ENCODE measurements at regions not wholly inside any gene's neighbourhood (a gene's known extent, or its start where the extent isn't known, plus 50 kb on each side); places are given as distances from the start of the nearest gene placed in this dataset.
"Not testable (repeated sequence)": the region's sequence is repeated elsewhere in the genome, so short reads cannot be mapped to it uniquely, and the experiment has no call there.

DNA sequence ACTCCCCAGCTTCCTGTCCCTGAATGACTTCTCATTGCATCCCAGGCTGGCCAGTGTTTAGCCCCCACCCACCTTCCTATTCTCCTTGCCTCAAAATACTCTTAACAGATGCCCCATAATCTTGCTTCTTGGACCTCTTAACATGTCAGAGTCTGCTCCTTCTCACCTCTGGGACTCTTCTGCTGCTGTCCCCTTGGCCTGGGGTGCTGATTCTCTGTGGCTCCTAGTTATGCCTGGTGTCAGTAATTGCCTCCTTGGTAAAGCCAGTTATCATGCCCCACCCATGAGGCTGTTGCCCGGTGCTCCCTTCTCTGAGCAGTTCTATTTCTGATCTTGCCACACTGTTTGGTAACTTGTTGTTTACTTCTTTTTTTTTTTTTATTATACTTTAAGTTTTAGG is 256.8 kb downstream of the STIM2 start:
- TF ChIP-seq, protein P1, sequence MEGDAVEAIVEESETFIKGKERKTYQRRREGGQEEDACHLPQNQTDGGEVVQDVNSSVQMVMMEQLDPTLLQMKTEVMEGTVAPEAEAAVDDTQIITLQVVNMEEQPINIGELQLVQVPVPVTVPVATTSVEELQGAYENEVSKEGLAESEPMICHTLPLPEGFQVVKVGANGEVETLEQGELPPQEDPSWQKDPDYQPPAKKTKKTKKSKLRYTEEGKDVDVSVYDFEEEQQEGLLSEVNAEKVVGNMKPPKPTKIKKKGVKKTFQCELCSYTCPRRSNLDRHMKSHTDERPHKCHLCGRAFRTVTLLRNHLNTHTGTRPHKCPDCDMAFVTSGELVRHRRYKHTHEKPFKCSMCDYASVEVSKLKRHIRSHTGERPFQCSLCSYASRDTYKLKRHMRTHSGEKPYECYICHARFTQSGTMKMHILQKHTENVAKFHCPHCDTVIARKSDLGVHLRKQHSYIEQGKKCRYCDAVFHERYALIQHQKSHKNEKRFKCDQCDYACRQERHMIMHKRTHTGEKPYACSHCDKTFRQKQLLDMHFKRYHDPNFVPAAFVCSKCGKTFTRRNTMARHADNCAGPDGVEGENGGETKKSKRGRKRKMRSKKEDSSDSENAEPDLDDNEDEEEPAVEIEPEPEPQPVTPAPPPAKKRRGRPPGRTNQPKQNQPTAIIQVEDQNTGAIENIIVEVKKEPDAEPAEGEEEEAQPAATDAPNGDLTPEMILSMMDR (IDR thresholded peaks at IDR 0.05; ENCODE audit: partially characterized antibody, unreplicated experiment), result no peak
- no peak for DNase-seq
- Mint-ChIP-seq H3K27me3 (ENCODE audit: unreplicated experiment) (no peaks in the 10 kb centered on the region), H3K36me3 (ENCODE audit: unreplicated experiment) (peaks cover 4% of the 10 kb centered on the region), H3K4me1 (ENCODE audit: low read depth, unreplicated experiment) (no peaks in the 10 kb centered on the region), H3K9me3 (ENCODE audit: unreplicated experiment) (no peaks in the 10 kb centered on the region), H3K27ac (ENCODE audit: unreplicated experiment) (no peak overlapping the region), H3K4me3 (ENCODE audit: unreplicated experiment) (no peak overlapping the region)

DNA sequence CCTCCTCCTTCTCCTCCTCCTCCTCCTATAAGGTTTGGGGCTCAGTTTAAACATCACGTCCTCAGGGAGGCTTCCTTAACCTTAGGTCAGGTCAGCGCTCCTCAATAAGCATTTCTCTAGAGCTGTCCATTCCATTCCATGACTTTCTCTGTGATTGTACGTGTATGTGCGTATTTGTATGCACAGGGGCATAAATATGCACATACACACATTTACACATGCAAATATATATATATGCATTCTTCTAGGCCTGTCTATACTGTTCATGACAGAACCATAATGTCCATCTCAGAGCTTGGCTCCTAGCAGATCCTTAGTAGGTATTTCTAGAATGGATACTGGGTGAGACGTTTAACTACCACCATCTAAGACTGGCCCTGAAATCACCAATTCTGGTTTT is 258.6 kb downstream of the STIM2 start:
- DNase-seq, result no peak
- TF ChIP-seq, protein P1 (IDR thresholded peaks at IDR 0.05; ENCODE audit: partially characterized antibody, unreplicated experiment), result no peak
- Mint-ChIP-seq H3K4me3 (ENCODE audit: unreplicated experiment) (no peak overlapping the region), H3K9me3 (ENCODE audit: unreplicated experiment) (no peaks in the 10 kb centered on the region), H3K4me1 (ENCODE audit: low read depth, unreplicated experiment) (peaks cover 4% of the 10 kb centered on the region), H3K27me3 (ENCODE audit: unreplicated experiment) (no peaks in the 10 kb centered on the region), H3K36me3 (ENCODE audit: unreplicated experiment) (peaks cover 4% of the 10 kb centered on the region), H3K27ac (ENCODE audit: unreplicated experiment) (no peak overlapping the region)

DNA sequence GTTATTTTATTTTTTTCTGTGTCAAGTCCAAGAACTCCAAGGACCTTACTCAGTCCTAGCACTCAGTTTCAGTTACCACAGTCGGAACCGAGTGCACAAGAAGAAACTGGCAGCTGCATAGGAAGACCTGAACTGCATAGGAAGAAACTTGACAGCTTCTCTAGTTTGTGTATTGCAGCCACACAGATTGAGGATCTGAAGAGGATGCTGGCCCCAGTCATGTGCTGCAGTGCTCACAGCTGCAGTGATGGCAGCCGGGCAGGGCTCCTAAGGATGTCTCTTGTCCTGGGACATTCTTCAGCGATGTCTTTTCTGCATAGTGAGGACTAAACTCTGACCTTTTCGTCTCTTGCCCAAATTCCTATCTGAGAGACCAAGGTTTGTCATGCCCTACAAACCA is 261.2 kb downstream of the STIM2 start:
- DNase-seq, result no peak
- Mint-ChIP-seq H3K27me3 (ENCODE audit: unreplicated experiment) (no peaks in the 10 kb centered on the region), H3K4me1 (ENCODE audit: low read depth, unreplicated experiment) (peaks cover 4% of the 10 kb centered on the region), H3K4me3 (ENCODE audit: unreplicated experiment) (no peak overlapping the region), H3K9me3 (ENCODE audit: unreplicated experiment) (peaks cover 3% of the 10 kb centered on the region), H3K27ac (ENCODE audit: unreplicated experiment) (no peak overlapping the region), H3K36me3 (ENCODE audit: unreplicated experiment) (peaks cover 4% of the 10 kb centered on the region)
- TF ChIP-seq, protein P1 (IDR thresholded peaks at IDR 0.05; ENCODE audit: partially characterized antibody, unreplicated experiment), result no peak

DNA sequence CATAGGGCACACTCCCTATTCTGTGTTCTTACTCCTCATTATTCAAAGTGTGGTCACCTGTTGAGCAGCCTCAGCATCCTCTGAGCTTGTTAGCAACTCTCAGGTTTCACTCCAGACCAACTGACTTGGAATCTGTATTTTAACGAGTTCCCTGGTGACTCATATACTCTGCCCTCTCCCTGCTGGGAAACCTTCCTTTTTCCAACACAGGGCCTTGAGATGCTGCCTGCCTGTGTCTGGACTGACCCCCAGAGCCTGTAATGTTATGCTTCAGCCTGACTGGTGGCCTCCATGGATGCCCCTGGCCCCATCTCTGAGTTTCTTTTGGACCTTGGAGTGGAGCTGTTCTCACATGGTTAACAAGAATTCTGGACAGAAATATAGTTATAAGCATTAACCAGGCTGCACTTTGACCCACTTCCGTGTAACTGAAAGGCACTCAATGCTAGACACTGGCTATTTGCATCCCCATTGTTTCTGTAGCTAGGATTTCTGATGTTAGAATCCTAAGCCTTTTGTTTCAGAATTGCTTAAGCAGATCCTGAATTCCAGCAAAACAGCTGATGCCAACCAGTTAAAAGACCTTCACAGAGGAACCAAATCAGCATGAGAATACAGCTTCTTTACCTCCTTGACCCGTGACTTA is 262.6 kb downstream of the STIM2 start:
- no peak overlapping the region for H3K4me3 Mint-ChIP-seq (ENCODE audit: unreplicated experiment)
- H3K27me3 Mint-ChIP-seq (ENCODE audit: unreplicated experiment), result no peaks in the 10 kb centered on the region
- DNase-seq, result no peak
- TF ChIP-seq, protein P1 (IDR thresholded peaks at IDR 0.05; ENCODE audit: partially characterized antibody, unreplicated experiment), result no peak
- no peak overlapping the region for H3K27ac Mint-ChIP-seq (ENCODE audit: unreplicated experiment)
- H3K36me3 Mint-ChIP-seq (ENCODE audit: unreplicated experiment), result peaks cover 4% of the 10 kb centered on the region
- H3K4me1 Mint-ChIP-seq (ENCODE audit: low read depth, unreplicated experiment), result peaks cover 4% of the 10 kb centered on the region
- H3K9me3 Mint-ChIP-seq (ENCODE audit: unreplicated experiment), result peaks cover 3% of the 10 kb centered on the region

DNA sequence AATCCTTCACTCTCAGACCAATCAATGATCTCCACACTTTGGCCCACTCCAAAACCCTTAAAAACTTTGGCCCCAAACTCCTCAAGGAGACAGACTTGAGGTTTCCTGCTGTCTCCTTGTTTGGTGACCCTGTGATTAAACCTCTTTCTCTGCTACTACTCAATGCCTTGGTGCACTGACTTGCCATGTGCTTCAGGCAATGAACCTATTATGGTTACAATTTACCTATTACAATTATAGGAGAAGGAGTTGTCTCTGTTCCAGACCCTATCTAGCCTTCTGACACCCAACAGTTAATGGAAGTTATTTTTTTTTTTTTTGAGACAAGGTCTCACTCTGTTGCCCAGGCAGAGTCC is 263.1 kb downstream of the STIM2 start:
- Mint-ChIP-seq H3K9me3 (ENCODE audit: unreplicated experiment) (peaks cover 3% of the 10 kb centered on the region), H3K27ac (ENCODE audit: unreplicated experiment) (no peak overlapping the region), H3K4me3 (ENCODE audit: unreplicated experiment) (no peak overlapping the region), H3K36me3 (ENCODE audit: unreplicated experiment) (peaks cover 4% of the 10 kb centered on the region), H3K4me1 (ENCODE audit: low read depth, unreplicated experiment) (peaks cover 4% of the 10 kb centered on the region), H3K27me3 (ENCODE audit: unreplicated experiment) (no peaks in the 10 kb centered on the region)
- TF ChIP-seq, protein P1 (IDR thresholded peaks at IDR 0.05; ENCODE audit: partially characterized antibody, unreplicated experiment), result no peak
- DNase-seq, result no peak

DNA sequence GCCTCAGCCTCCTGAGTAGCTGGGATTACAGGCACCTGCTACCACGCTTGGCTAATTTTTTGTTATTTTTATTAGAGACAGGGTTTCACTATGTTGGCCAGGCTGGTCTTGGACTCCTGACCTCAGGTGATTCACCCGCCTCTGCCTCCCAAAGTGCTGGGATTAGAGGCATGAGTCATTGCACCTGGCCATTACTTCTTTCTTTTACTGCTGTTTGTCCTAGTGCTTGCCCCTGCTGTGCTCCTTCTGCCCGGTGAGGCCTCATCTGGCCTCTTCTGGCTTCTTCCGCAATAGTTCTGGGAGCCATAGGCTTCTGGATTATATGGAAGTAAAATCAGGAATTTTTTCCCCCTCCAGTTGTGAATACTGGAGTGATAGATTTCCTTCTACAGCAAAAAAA is 266.3 kb downstream of the STIM2 start:
- H3K27me3 Mint-ChIP-seq (ENCODE audit: unreplicated experiment); H3K4me1 Mint-ChIP-seq (ENCODE audit: low read depth, unreplicated experiment); H3K27ac Mint-ChIP-seq (ENCODE audit: unreplicated experiment); H3K9me3 Mint-ChIP-seq (ENCODE audit: unreplicated experiment); H3K4me3 Mint-ChIP-seq (ENCODE audit: unreplicated experiment); DNase-seq; H3K36me3 Mint-ChIP-seq (ENCODE audit: unreplicated experiment): not testable (repeated sequence)

All from glutamatergic neuron (in vitro differentiated cells).